Caco-2 (cell line): ENCODE measurements at regions not wholly inside any gene's neighbourhood (a gene's known extent, or its start where the extent isn't known, plus 50 kb on each side); places are given as distances from the start of the nearest gene placed in this dataset.

Experiments used
- BruUV-seq: library from RNA; stranded (reverse); fragments of 400-500 nt; replicated peaks from 2 replicates; lab custom pipeline; 2021; lab: Mats Ljungman, UMichigan
- CTCF ChIA-PET: fragments of 300-600 bp; sonication (Branson Sonifier 250); formaldehyde crosslinking; loops from one replicate; lab custom pipeline; 2022; ENCODE audit warnings: antibody characterized with exemption; lab: Charles Lee
- POLR2A ChIA-PET: fragments of 300-600 bp; sonication (Branson Sonifier 250); formaldehyde crosslinking; loops from one replicate; lab custom pipeline; 2022; ENCODE audit warnings: antibody characterized with exemption; lab: Charles Lee
- DNase-seq, 2 experiments: peaks; one replicate each; pipeline versions ENCODE4 v3.0.0 to v3.0.0-alpha.2; 2020 to 2022
- H3K27me3 ChIP-seq: replicated peaks from 2 replicates; pipeline ENCODE4 v1.6.0; 2011; ENCODE audit warnings: low read length; ENCODE audit not compliant: control insufficient read depth, insufficient read depth
- H3K36me3 ChIP-seq: 2 replicates; pipeline ENCODE4 v1.5.1; 2011; ENCODE audit warnings: low read length; ENCODE audit not compliant: control insufficient read depth, insufficient read depth
- H3K4me1 ChIP-seq: fragments of 250-450 bp; sonication (Bioruptor Pico); 2 replicates; pipeline ENCODE4 v1.5.1; 2020; ENCODE audit warnings: mild to moderate bottlenecking
- H3K4me3 ChIP-seq: 2 replicates; pipeline ENCODE4 v1.5.1; 2011; ENCODE audit warnings: low read depth, mild to moderate bottlenecking, control low read depth, low read length
- H3K9me3 ChIP-seq: fragments of 250-450 bp; sonication (Bioruptor Pico); 2 replicates; pipeline ENCODE4 v1.5.1; 2020; ENCODE audit warnings: mild to moderate bottlenecking, moderate library complexity
- H3K27ac Mint-ChIP-seq: one replicate; pipeline ENCODE4 v1.8.0; 2022; ENCODE audit warnings: mixed read lengths; ENCODE audit not compliant: unreplicated experiment
- H3K27me3 Mint-ChIP-seq: one replicate; pipeline ENCODE4 v1.8.0; 2022; ENCODE audit warnings: mixed read lengths; ENCODE audit not compliant: insufficient read depth, unreplicated experiment
- H3K36me3 Mint-ChIP-seq: one replicate; pipeline ENCODE4 v1.8.0; 2022; ENCODE audit warnings: mild to moderate bottlenecking, mixed read lengths; ENCODE audit not compliant: insufficient read depth, unreplicated experiment
- H3K4me1 Mint-ChIP-seq: one replicate; pipeline ENCODE4 v1.8.0; 2022; ENCODE audit warnings: low read depth, mixed read lengths; ENCODE audit not compliant: unreplicated experiment
- H3K4me3 Mint-ChIP-seq: one replicate; pipeline ENCODE4 v1.8.0; 2022; ENCODE audit warnings: mild to moderate bottlenecking, moderate library complexity, mixed read lengths; ENCODE audit not compliant: unreplicated experiment
- H3K9me3 Mint-ChIP-seq: one replicate; pipeline ENCODE4 v1.8.0; 2022; ENCODE audit warnings: mixed read lengths; ENCODE audit not compliant: unreplicated experiment
- intact Hi-C: fragments of 100-400 bp; cut with micrococcal nuclease; formaldehyde crosslinking; loops from one replicate; pipeline ENCODE4 v1.10.0; 2022; ENCODE audit not compliant: unreplicated experiment
- TF ChIP-seq, protein P1 (sequence below), 2 experiments: fragments of 200-600 bp in 1 of 2; IDR thresholded peaks; 1 replicate in 1 of 2; 2 replicates in 1 of 2; pipeline versions ENCODE4 v1.5.1 to v1.8.0; 2011 to 2022; ENCODE audit warnings: antibody characterized with exemption in 1 of 2, control low read depth in 1 of 2, inconsistent platforms in 1 of 2, low read depth in 1 of 2, low read length in 1 of 2, mild to moderate bottlenecking in 1 of 2, moderate library complexity in 1 of 2; ENCODE audit not compliant: insufficient read depth in 1 of 2, severe bottlenecking in 1 of 2, unreplicated experiment in 1 of 2

DNA sequence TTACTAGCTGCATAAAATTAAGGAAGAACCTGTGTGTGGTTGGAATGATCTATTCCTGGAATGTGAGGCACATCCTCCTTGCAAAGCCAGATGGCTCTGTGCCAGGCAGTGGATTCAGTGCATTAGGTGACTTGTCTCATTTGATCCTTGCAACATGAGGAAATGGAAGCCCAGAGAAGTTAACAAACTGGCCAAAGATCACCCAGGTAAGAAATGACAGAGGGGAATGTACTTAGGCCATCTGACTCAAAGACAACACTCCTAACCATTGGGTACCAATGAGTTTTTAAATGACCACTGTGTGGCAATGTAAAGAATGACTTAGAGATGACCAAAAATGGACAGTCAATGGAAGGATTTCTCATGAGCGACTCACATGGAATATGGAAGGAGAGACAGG, 114.2 kb upstream of the RXFP2 start:
- no TSS peak for BruUV-seq
- no peak for DNase-seq
- Mint-ChIP-seq H3K27ac (no peak overlapping the region), H3K27me3 (no peaks in the 10 kb centered on the region), H3K9me3 (no peaks in the 10 kb centered on the region), H3K36me3 (no peaks in the 10 kb centered on the region), H3K4me1 (peaks cover 13% of the 10 kb centered on the region), H3K4me3 (no peak overlapping the region)
- H3K27me3 ChIP-seq, result no peaks in the 10 kb centered on the region
- ChIA-PET POLR2A (no interaction called here), CTCF (no interaction called here)
- H3K4me3 ChIP-seq, result no peak overlapping the region
- intact Hi-C loops, result no loop called here
- H3K9me3 ChIP-seq, result no peaks in the 10 kb centered on the region
- no peaks in the 10 kb centered on the region; the same call in 1 of the 2 replicates for H3K4me1 ChIP-seq
- no peaks in the 10 kb centered on the region for H3K36me3 ChIP-seq
- TF ChIP-seq, protein P1, sequence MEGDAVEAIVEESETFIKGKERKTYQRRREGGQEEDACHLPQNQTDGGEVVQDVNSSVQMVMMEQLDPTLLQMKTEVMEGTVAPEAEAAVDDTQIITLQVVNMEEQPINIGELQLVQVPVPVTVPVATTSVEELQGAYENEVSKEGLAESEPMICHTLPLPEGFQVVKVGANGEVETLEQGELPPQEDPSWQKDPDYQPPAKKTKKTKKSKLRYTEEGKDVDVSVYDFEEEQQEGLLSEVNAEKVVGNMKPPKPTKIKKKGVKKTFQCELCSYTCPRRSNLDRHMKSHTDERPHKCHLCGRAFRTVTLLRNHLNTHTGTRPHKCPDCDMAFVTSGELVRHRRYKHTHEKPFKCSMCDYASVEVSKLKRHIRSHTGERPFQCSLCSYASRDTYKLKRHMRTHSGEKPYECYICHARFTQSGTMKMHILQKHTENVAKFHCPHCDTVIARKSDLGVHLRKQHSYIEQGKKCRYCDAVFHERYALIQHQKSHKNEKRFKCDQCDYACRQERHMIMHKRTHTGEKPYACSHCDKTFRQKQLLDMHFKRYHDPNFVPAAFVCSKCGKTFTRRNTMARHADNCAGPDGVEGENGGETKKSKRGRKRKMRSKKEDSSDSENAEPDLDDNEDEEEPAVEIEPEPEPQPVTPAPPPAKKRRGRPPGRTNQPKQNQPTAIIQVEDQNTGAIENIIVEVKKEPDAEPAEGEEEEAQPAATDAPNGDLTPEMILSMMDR (IDR thresholded peaks at IDR 0.05; ENCODE audit: insufficient read depth in 1 of 2, low read depth in 1 of 2, low read length in 1 of 2, severe bottlenecking in 1 of 2, unreplicated experiment in 1 of 2), result no peak

DNA sequence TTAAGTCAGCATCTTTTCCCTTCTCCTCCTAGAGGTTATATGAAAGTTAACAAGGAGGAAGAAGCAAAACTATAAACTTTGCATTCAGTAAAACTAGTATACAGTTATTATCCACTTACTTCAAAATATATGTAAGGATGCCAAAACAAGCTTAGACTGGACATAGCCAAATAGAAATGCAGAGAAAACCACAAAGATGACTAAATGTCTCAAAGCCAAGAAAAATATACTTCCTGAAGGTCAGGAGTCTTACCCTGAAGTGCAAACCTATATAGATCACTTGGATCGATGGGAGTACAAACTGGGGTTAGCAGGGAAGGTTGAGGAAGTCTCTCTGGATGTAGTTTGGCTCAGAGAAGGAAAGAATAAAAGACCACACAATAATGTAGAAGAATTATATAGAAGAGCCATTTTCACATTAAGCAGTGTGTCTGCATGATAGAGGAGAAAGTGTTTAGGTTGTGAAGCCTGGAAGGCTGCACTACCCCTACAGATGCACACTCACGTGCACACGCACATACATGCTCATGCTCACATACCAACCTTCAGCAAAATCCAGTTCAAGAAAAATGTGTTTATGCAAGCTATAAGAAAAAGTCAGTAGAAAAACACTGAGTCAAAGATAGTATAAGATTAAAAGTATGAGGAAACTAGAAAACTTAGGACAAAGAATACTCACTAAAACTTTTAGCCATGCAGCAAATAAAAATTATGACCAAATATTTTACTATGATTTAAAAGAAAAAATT, 112.1 kb upstream of the RXFP2 start:
- CTCF ChIA-PET, result no interaction called here
- intact Hi-C loops, result no loop called here
- no peak overlapping the region for H3K27ac Mint-ChIP-seq
- no TSS peak for BruUV-seq
- H3K4me3 Mint-ChIP-seq, result no peak overlapping the region
- Histone ChIP-seq H3K36me3 (no peaks in the 10 kb centered on the region), H3K27me3 (no peaks in the 10 kb centered on the region), H3K4me3 (no peak overlapping the region), H3K9me3 (no peaks in the 10 kb centered on the region), H3K4me1 (no peaks in the 10 kb centered on the region)
- H3K4me1 Mint-ChIP-seq, result no peaks in the 10 kb centered on the region
- TF ChIP-seq, protein P1 (IDR thresholded peaks at IDR 0.05; ENCODE audit: insufficient read depth in 1 of 2, low read depth in 1 of 2, low read length in 1 of 2, severe bottlenecking in 1 of 2, unreplicated experiment in 1 of 2), result no peak
- no peaks in the 10 kb centered on the region for H3K9me3 Mint-ChIP-seq
- DNase-seq, result no peak
- POLR2A ChIA-PET, result no interaction called here
- no peaks in the 10 kb centered on the region for H3K36me3 Mint-ChIP-seq
- no peaks in the 10 kb centered on the region for H3K27me3 Mint-ChIP-seq

DNA sequence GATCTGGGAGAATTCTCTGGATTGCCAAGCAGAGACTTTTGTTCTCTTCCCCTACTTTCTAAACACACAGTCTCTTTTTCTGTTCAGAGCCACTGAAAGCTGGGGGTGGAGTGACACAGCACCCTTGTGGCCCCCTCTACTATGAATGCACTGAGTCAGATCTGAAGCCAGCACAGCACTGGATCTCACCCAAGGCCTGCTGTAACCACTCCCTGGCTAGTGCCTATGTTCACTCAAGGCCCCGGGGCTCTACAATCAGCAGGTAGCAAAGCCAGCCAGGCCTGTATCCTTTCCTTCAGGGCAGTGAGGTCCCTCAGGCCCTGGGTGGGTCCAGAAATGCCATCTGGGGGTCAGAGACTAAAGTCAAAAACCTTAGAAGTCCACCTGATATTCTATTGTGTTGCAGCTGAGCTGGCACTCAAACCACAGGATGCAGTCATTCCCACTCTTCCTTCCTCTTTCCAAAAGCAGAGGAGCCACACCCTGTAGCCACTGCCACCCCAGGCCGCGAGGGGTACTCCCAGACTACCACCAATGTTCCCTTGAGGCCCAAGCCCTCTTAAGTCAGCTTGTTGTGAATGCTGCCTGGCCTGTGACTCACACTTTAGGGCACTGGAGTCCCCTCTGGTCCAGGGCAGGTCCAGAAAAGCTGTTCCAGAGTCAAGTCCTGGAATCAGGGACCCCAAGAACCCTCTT, 110.1 kb upstream of the RXFP2 start:
- POLR2A ChIA-PET, result no interaction called here

More for the DNA sequence above, 110.1 kb upstream of the RXFP2 start:
- Mint-ChIP-seq H3K27me3 (no peaks in the 10 kb centered on the region), H3K36me3 (no peaks in the 10 kb centered on the region), H3K27ac (no peak overlapping the region), H3K4me3 (no peak overlapping the region), H3K9me3 (no peaks in the 10 kb centered on the region), H3K4me1 (no peaks in the 10 kb centered on the region)
- no peaks in the 10 kb centered on the region for H3K27me3 ChIP-seq
- H3K4me1 ChIP-seq, result no peaks in the 10 kb centered on the region
- DNase-seq, result no peak
- TF ChIP-seq, protein P1 (IDR thresholded peaks at IDR 0.05; ENCODE audit: insufficient read depth in 1 of 2, low read depth in 1 of 2, low read length in 1 of 2, severe bottlenecking in 1 of 2, unreplicated experiment in 1 of 2), result no peak
- no TSS peak for BruUV-seq
- no peaks in the 10 kb centered on the region for H3K9me3 ChIP-seq
- CTCF ChIA-PET, result no interaction called here
- H3K36me3 ChIP-seq, result no peaks in the 10 kb centered on the region
- H3K4me3 ChIP-seq, result no peak overlapping the region
- intact Hi-C loops, result no loop called here
